ENCODE measurements at regions not wholly inside any gene's neighbourhood (a gene's known extent, or its start where the extent isn't known, plus 50 kb on each side); places are given as distances from the start of the nearest gene placed in this dataset.

GRCh38 chr5:68037546-68037945 lies 178.0 kb upstream of the PIK3R1 start:
- POLR2A ChIA-PET, result no interaction called here
- H3K36me3 ChIP-seq (ENCODE audit: control insufficient read depth in 2 of 2, extremely low read depth in 1 of 2, insufficient read depth in 2 of 2, low read length in 2 of 2), result no peaks in the 10 kb centered on the region
- intact Hi-C loops (cut with micrococcal nuclease), result no loop called here
- TF ChIP-seq FOS (IDR thresholded peaks at IDR 0.05; ENCODE audit: borderline replicate concordance, insufficient read depth, low read length) (no peak), POLR2AphosphoS5 (IDR thresholded peaks at IDR 0.05; ENCODE audit: insufficient read depth, low read depth, low read length) (no peak), JUN (IDR thresholded peaks at IDR 0.05; ENCODE audit: borderline replicate concordance, insufficient read depth, insufficient read length, low read depth) (no peak), EZH2 (IDR thresholded peaks at IDR 0.05; ENCODE audit: borderline replicate concordance, low read depth, low read length, severe bottlenecking) (no peak), GATA2 (IDR thresholded peaks at IDR 0.05; ENCODE audit: insufficient read depth, insufficient read length, low read depth, low read length) (no peak), POLR2A (IDR thresholded peaks at IDR 0.05; ENCODE audit: low read depth, low read length) (no peak), MYC (IDR thresholded peaks at IDR 0.05; ENCODE audit: low read depth, low read length) (no peak)
- TF ChIP-seq, protein P1, sequence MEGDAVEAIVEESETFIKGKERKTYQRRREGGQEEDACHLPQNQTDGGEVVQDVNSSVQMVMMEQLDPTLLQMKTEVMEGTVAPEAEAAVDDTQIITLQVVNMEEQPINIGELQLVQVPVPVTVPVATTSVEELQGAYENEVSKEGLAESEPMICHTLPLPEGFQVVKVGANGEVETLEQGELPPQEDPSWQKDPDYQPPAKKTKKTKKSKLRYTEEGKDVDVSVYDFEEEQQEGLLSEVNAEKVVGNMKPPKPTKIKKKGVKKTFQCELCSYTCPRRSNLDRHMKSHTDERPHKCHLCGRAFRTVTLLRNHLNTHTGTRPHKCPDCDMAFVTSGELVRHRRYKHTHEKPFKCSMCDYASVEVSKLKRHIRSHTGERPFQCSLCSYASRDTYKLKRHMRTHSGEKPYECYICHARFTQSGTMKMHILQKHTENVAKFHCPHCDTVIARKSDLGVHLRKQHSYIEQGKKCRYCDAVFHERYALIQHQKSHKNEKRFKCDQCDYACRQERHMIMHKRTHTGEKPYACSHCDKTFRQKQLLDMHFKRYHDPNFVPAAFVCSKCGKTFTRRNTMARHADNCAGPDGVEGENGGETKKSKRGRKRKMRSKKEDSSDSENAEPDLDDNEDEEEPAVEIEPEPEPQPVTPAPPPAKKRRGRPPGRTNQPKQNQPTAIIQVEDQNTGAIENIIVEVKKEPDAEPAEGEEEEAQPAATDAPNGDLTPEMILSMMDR (IDR thresholded peaks at IDR 0.05; ENCODE audit: extremely low read depth in 1 of 2, insufficient read depth in 1 of 2, low read depth in 1 of 2, low read length in 2 of 2), result no peak
- TF ChIP-seq, protein P2, sequence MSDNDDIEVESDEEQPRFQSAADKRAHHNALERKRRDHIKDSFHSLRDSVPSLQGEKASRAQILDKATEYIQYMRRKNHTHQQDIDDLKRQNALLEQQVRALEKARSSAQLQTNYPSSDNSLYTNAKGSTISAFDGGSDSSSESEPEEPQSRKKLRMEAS (IDR thresholded peaks at IDR 0.05; ENCODE audit: insufficient read depth, insufficient read length), result no peak
- no peak overlapping the region for H3K4me2 ChIP-seq (ENCODE audit: insufficient read depth, low read length)
- no peaks in the 10 kb centered on the region for H3K79me2 ChIP-seq (ENCODE audit: control insufficient read depth, insufficient read depth, low read length)
- FAIRE-seq, result no peak
- no peak overlapping the region for H3K27ac ChIP-seq (ENCODE audit: insufficient read depth, low read depth, low read length)
- dilution Hi-C loops (cut with MboI; ENCODE audit: extremely low pct_ligation_motif_present, low sequenced_read_pairs), result no loop called here
- no peaks in the 10 kb centered on the region for H3K9me3 ChIP-seq (replicated peaks; ENCODE audit: control insufficient read depth, insufficient read depth, low read length)
- CTCF ChIA-PET, result no interaction called here
- H3K4me3 ChIP-seq (replicated peaks in 1 of 3; ENCODE audit: insufficient read depth in 1 of 3, low read depth in 1 of 3, low read length in 3 of 3), result no peak overlapping the region
- no peaks in the 10 kb centered on the region for H3K9me1 ChIP-seq (replicated peaks; ENCODE audit: control insufficient read depth, extremely low read depth, insufficient read depth, low read length)
- no peaks in the 10 kb centered on the region for H4K20me1 ChIP-seq (replicated peaks; ENCODE audit: control insufficient read depth, extremely low read depth, insufficient read depth, low read length)
- no peak overlapping the region for H2AFZ ChIP-seq (ENCODE audit: low read depth, low read length)
- peaks cover 2% of the 10 kb centered on the region for H3K4me1 ChIP-seq (ENCODE audit: control insufficient read depth, extremely low read depth, insufficient read depth, low read length)
- no peak for DNase-seq (ENCODE audit: low read depth, low spot score)
- no peak overlapping the region for H3K9ac ChIP-seq (replicated peaks; ENCODE audit: extremely low read depth, insufficient read depth, low read length)
- no TSS peak for BruUV-seq (replicated peaks)
- H3K27me3 ChIP-seq (ENCODE audit: control insufficient read depth in 2 of 2, insufficient read depth in 2 of 2, low read length in 2 of 2), result no peaks in the 10 kb centered on the region

Data from endothelial cell of umbilical vein (primary cell).